H1 (cell line): ENCODE measurements at regions not wholly inside any gene's neighbourhood (a gene's known extent, or its start where the extent isn't known, plus 50 kb on each side); places are given as distances from the start of the nearest gene placed in this dataset.

Source experiments
- CTCF ChIA-PET: fragments of 300-600 bp; sonication (Branson Sonifier 250); formaldehyde crosslinking; loops from one replicate; lab custom pipeline; 2021; ENCODE audit not compliant: partially characterized antibody; lab: Charles Lee
- POLR2A ChIA-PET: fragments of 300-600 bp; sonication (Branson Sonifier 250); formaldehyde crosslinking; loops from one replicate; lab custom pipeline; 2021; ENCODE audit warnings: inconsistent platforms; ENCODE audit not compliant: partially characterized antibody; lab: Charles Lee
- DNase-seq, 2 experiments: peaks; one replicate each; pipeline versions ENCODE4 v3.0.0 to v3.0.0-alpha.2; 2010 to 2022; ENCODE audit warnings: low spot score in 2 of 2, low read depth in 1 of 2, mixed read lengths in 1 of 2
- FAIRE-seq: peaks from 2 replicates; lab custom pipeline; 2011; peaks lifted over from hg19 to GRCh38; lab: Jason Lieb, UNC
- H2AFZ ChIP-seq: 2 replicates; pipeline ENCODE4 v1.8.1; 2012; ENCODE audit warnings: low read length, inconsistent platforms
- H2AK5ac ChIP-seq: 2 replicates; pipeline ENCODE4 v1.6.1; 2013; ENCODE audit warnings: low read depth, low read length
- H2BK120ac ChIP-seq: replicated peaks from 2 replicates; pipeline ENCODE3; 2013; ENCODE audit warnings: low read depth, low read length, inconsistent platforms
- H2BK12ac ChIP-seq: 2 replicates; pipeline ENCODE4 v1.6.1; 2013; ENCODE audit warnings: low read depth, low read length
- H2BK15ac ChIP-seq: 2 replicates; pipeline ENCODE4 v1.6.1; 2013; ENCODE audit warnings: low read length
- H2BK20ac ChIP-seq: 2 replicates; pipeline ENCODE4 v1.6.1; 2013; ENCODE audit warnings: low read length
- H2BK5ac ChIP-seq: 2 replicates; pipeline ENCODE4 v1.6.1; 2013; ENCODE audit warnings: low read depth, low read length
- H3K14ac ChIP-seq: 2 replicates; pipeline ENCODE4 v1.6.1; 2013; ENCODE audit warnings: inconsistent platforms; ENCODE audit not compliant: insufficient read length
- H3K18ac ChIP-seq: 2 replicates; pipeline ENCODE4 v1.6.1; 2013; ENCODE audit warnings: low read length; ENCODE audit errors: extremely low read depth
- H3K23ac ChIP-seq: 2 replicates; pipeline ENCODE4 v1.6.1; 2013; ENCODE audit warnings: inconsistent platforms; ENCODE audit not compliant: insufficient read length
- H3K23me2 ChIP-seq: 2 replicates; pipeline ENCODE4 v1.6.1; 2013; ENCODE audit warnings: low read depth, low read length
- H3K27ac ChIP-seq: 2 replicates; pipeline ENCODE4 v1.6.1; 2011; ENCODE audit warnings: low read depth, low read length, inconsistent platforms
- H3K27me3 ChIP-seq, 4 experiments: replicated peaks in 1 of 4; 1 replicate in 1 of 4; 2 replicates in 3 of 4; pipeline versions ENCODE4 v1.6.1 to v1.8.1; 2011 to 2013; ENCODE audit warnings: low read length in 3 of 4, mild to moderate bottlenecking in 3 of 4, inconsistent platforms in 2 of 4, mixed read lengths in 2 of 4, moderate library complexity in 1 of 4; ENCODE audit not compliant: control insufficient read depth in 3 of 4, insufficient read depth in 3 of 4; ENCODE audit errors: extremely low read depth in 1 of 4
- H3K36me3 ChIP-seq, 4 experiments: 2 replicates each; pipeline versions ENCODE4 v1.6.1 to v1.8.1; 2011 to 2013; ENCODE audit warnings: mild to moderate bottlenecking in 4 of 4, low read length in 3 of 4, moderate library complexity in 2 of 4, control low read depth in 1 of 4, inconsistent platforms in 1 of 4; ENCODE audit not compliant: insufficient read depth in 4 of 4, control insufficient read depth in 2 of 4
- H3K4ac ChIP-seq: replicated peaks from 2 replicates; pipeline ENCODE3; 2013; ENCODE audit warnings: low read length, low read depth, mixed read lengths, inconsistent platforms; ENCODE audit not compliant: insufficient read length
- H3K4me1 ChIP-seq, 4 experiments: replicated peaks in 1 of 4; 1 replicate in 1 of 4; 2 replicates in 3 of 4; pipeline versions ENCODE4 v1.6.1 to v1.8.1; 2011 to 2013; ENCODE audit warnings: low read length in 3 of 4, inconsistent platforms in 2 of 4, mixed read lengths in 1 of 4; ENCODE audit not compliant: insufficient read depth in 4 of 4, control insufficient read depth in 3 of 4
- H3K4me2 ChIP-seq, 2 experiments: 2 replicates each; pipeline versions ENCODE4 v1.6.1 to v1.8.1; 2011 to 2013; ENCODE audit warnings: low read depth in 2 of 2, low read length in 2 of 2, control low read depth in 1 of 2, inconsistent platforms in 1 of 2, mild to moderate bottlenecking in 1 of 2; ENCODE audit not compliant: insufficient read depth in 1 of 2
- H3K4me3 ChIP-seq, 4 experiments: fragments of 200-600, 300-600 bp in 1 of 4; sonication (generic), shearing (Covaris generic), sonication (Bioruptor Twin) in 1 of 4; 2 replicates each; pipeline versions ENCODE4 v1.5.1 to v1.8.1; 2011 to 2016; ENCODE audit warnings: low read length in 4 of 4, low read depth in 3 of 4, control low read depth in 2 of 4, inconsistent platforms in 2 of 4, mild to moderate bottlenecking in 2 of 4, mixed read lengths in 1 of 4, moderate library complexity in 1 of 4; ENCODE audit not compliant: insufficient read depth in 2 of 4; ENCODE audit errors: extremely low read depth in 1 of 4
- H3K56ac ChIP-seq: replicated peaks from 2 replicates; pipeline ENCODE3; 2013; ENCODE audit warnings: low read depth, mild to moderate bottlenecking, mixed read lengths, low read length, inconsistent platforms; ENCODE audit not compliant: insufficient read length
- H3K79me1 ChIP-seq: 2 replicates; pipeline ENCODE4 v1.6.1; 2013; ENCODE audit warnings: low read depth, low read length, control low read depth
- H3K79me2 ChIP-seq, 2 experiments: 2 replicates each; pipeline versions ENCODE4 v1.6.1 to v1.8.1; 2012 to 2013; ENCODE audit warnings: low read length in 2 of 2, mild to moderate bottlenecking in 2 of 2, inconsistent platforms in 1 of 2; ENCODE audit not compliant: insufficient read depth in 2 of 2, control insufficient read depth in 1 of 2
- H3K9ac ChIP-seq, 4 experiments: replicated peaks in 1 of 4; 1 replicate in 1 of 4; 2 replicates in 3 of 4; pipeline versions ENCODE4 v1.6.1 to v1.8.1; 2011 to 2013; ENCODE audit warnings: low read depth in 3 of 4, low read length in 3 of 4, control low read depth in 2 of 4, mild to moderate bottlenecking in 2 of 4, moderate library complexity in 2 of 4, inconsistent platforms in 1 of 4; ENCODE audit errors: extremely low read depth in 1 of 4
- H3K9me3 ChIP-seq, 2 experiments: 2 replicates each; pipeline versions ENCODE4 v1.6.1 to v1.8.1; 2012 to 2013; ENCODE audit warnings: mild to moderate bottlenecking in 2 of 2, moderate library complexity in 2 of 2, control low read depth in 1 of 2, inconsistent platforms in 1 of 2, low read depth in 1 of 2, low read length in 1 of 2, mixed read lengths in 1 of 2; ENCODE audit not compliant: insufficient read depth in 2 of 2
- H4K20me1 ChIP-seq, 2 experiments: replicated peaks in 1 of 2; 2 replicates each; pipeline versions ENCODE3 to v1.8.1; 2011 to 2013; ENCODE audit warnings: inconsistent platforms in 2 of 2, low read length in 2 of 2, mild to moderate bottlenecking in 1 of 2; ENCODE audit not compliant: insufficient read depth in 2 of 2, control insufficient read depth in 1 of 2
- H4K5ac ChIP-seq: 2 replicates; pipeline ENCODE4 v1.6.1; 2013; ENCODE audit warnings: low read length, low read depth, mixed read lengths, inconsistent platforms; ENCODE audit not compliant: insufficient read length
- H4K8ac ChIP-seq: 2 replicates; pipeline ENCODE4 v1.8.0; 2013; ENCODE audit warnings: mild to moderate bottlenecking, moderate library complexity, low read length, inconsistent platforms; ENCODE audit not compliant: insufficient read depth; ENCODE audit errors: extremely low read depth
- H4K91ac ChIP-seq: replicated peaks from 2 replicates; pipeline ENCODE3; 2013; ENCODE audit warnings: low read length, mixed read lengths, inconsistent platforms; ENCODE audit not compliant: insufficient read length
- BACH1 ChIP-seq: IDR thresholded peaks from 2 replicates; pipeline ENCODE4 v1.6.1; 2012; ENCODE audit warnings: low read length, improper control_type of control experiment
- CEBPB ChIP-seq: IDR thresholded peaks from 2 replicates; pipeline ENCODE4 v1.6.1; 2012; ENCODE audit warnings: low read depth, low read length
- CHD2 ChIP-seq: IDR thresholded peaks from 2 replicates; pipeline ENCODE4 v1.6.1; 2012; ENCODE audit warnings: low read length, improper control_type of control experiment
- EGR1 ChIP-seq: IDR thresholded peaks from 2 replicates; pipeline ENCODE4 v1.6.1; 2011; ENCODE audit warnings: low read depth, low read length, borderline replicate concordance
- GABPA ChIP-seq: IDR thresholded peaks from 2 replicates; pipeline ENCODE4 v1.6.1; 2011; ENCODE audit warnings: mild to moderate bottlenecking, low read length, moderate library complexity, borderline replicate concordance; ENCODE audit not compliant: insufficient read depth
- HDAC6 ChIP-seq: IDR thresholded peaks from one replicate; pipeline ENCODE4 v1.7.1; 2012; ENCODE audit warnings: low read depth, mild to moderate bottlenecking, inconsistent platforms, low read length, moderate library complexity
- NANOG ChIP-seq: IDR thresholded peaks from 2 replicates; pipeline ENCODE4 v1.6.1; 2011; ENCODE audit warnings: low read length, low read depth, mild to moderate bottlenecking, inconsistent platforms; ENCODE audit not compliant: insufficient read depth, poor library complexity, severe bottlenecking
- SAP30 ChIP-seq: fragments of 300-600 bp; sonication (generic); IDR thresholded peaks from 2 replicates; pipeline ENCODE4 v1.7.1; 2012; ENCODE audit warnings: low read length, moderate library complexity, mild to moderate bottlenecking, inconsistent platforms; ENCODE audit not compliant: insufficient read depth, insufficient replicate concordance
- SIX5 ChIP-seq: IDR thresholded peaks from 2 replicates; pipeline ENCODE4 v1.6.1; 2011; ENCODE audit warnings: mild to moderate bottlenecking, low read depth, low read length
- SP4 ChIP-seq: IDR thresholded peaks from 2 replicates; pipeline ENCODE4 v1.6.1; 2012; ENCODE audit warnings: low read length, inconsistent platforms
- TBP ChIP-seq: IDR thresholded peaks from 2 replicates; pipeline ENCODE4 v1.6.1; 2011; ENCODE audit warnings: low read depth, low read length, improper control_type of control experiment
- YY1 ChIP-seq: IDR thresholded peaks from 2 replicates; pipeline ENCODE4 v1.6.1; 2011; ENCODE audit warnings: low read depth, mild to moderate bottlenecking, low read length
- WGBS, 2 experiments: shearing (Covaris generic) in 1 of 2; methylation state at CpG; one replicate each; pipeline versions ENCODE4 v1.1.6 to v1.1.7; 2013 to 2015; ENCODE audit warnings: low lambda C conversion rate in 2 of 2, mixed read lengths in 2 of 2, inconsistent platforms in 1 of 2, low coverage in 1 of 2, missing lambda C conversion rate in 1 of 2; ENCODE audit not compliant: insufficient replicate concordance in 2 of 2, insufficient coverage in 1 of 2, insufficient read length in 1 of 2; ENCODE audit errors: extremely low coverage in 1 of 2, missing lambda C conversion rate in 1 of 2; 5-methylcytosine and 5-hydroxymethylcytosine counted together

DNA sequence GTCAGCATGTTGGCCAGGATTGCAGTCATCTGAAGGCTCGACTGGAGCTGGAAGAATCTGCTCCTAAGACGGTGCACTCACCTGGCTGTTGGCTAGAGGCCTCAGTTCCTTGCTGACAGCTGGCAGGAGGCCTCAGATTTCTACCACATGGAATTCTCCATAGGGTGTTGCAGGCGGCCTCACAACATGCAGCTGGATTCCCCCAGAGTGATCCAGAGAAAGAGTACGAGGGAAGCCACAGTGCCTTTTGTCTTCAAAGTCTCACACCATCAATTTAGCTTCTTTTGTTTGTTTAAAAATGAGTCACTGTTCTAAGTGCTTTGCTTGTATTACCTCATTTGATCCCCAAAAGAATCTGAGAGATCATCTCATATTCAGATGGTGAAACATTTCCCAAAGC is 65.5 kb upstream of the FYN start:
- Histone ChIP-seq H2AK5ac (no peak overlapping the region), H3K79me2 (no peaks in the 10 kb centered on the region), H2BK20ac (no peak overlapping the region), H4K5ac (no peak overlapping the region), H3K4ac (no peak overlapping the region), H3K9me3 (peaks cover 0 to 5% of the 10 kb centered on the region in 2 experiments; a peak in 2 of 4 replicates), H2AFZ (no peak overlapping the region), H3K56ac (no peak overlapping the region), H2BK12ac (no peak overlapping the region), H3K4me3 (no peak overlapping the region), H3K36me3 (no peaks in the 10 kb centered on the region), H3K18ac (no peak overlapping the region), H2BK15ac (no peak overlapping the region), H3K79me1 (no peaks in the 10 kb centered on the region), H3K4me2 (no peak overlapping the region), H4K91ac (no peak overlapping the region), H3K27me3 (no peaks in the 10 kb centered on the region), H2BK5ac (no peak overlapping the region), H3K14ac (no peak overlapping the region), H2BK120ac (no peak overlapping the region), H4K20me1 (no peaks in the 10 kb centered on the region)
- 87% methylated on average over 4 of the region's 4 CpGs; no CpG with 5 or more reads in 1 of the 2 experiments for WGBS, 2 experiments
- POLR2A ChIA-PET: interaction anchor here (1.1 to 1.5 kb wide), 2 partner anchors 11 to 18 kb away, joined by 3 to 4 read pairs; no protein-coding TSS in a partner anchor
- DNase-seq (no peak), FAIRE-seq (no peak)
- TF ChIP-seq BACH1 (no peak), SP4 (no peak), SAP30 (no peak), HDAC6 (no peak), EGR1 (no peak), SIX5 (no peak), CEBPB (no peak), CHD2 (no peak), TBP (no peak), GABPA (no peak), YY1 (no peak), NANOG (no peak)
- TF ChIP-seq, all 59 proteins: peak for 0
- no peaks in the 10 kb centered on the region for H3K23me2 ChIP-seq
- H4K8ac ChIP-seq: no peak overlapping the region
- H3K27ac ChIP-seq: no peak overlapping the region
- H3K4me1 ChIP-seq: 0 out of 7 replicates have a peak, but pooled peaks cover 0 to 2% (median 0%) of the 10 kb centered on the region in 4 experiments
- H3K23ac ChIP-seq: no peak overlapping the region
- H3K9ac ChIP-seq: no peak overlapping the region
- CTCF ChIA-PET: interaction anchor here (0.6 to 1.3 kb wide), 4 partner anchors 10 to 89 kb away, joined by 3 to 4 read pairs (median 3); no protein-coding TSS in a partner anchor
